ENCODE measurements at regions not wholly inside any gene's neighbourhood (a gene's known extent, or its start where the extent isn't known, plus 50 kb on each side); places are given as distances from the start of the nearest gene placed in this dataset.

DNA sequence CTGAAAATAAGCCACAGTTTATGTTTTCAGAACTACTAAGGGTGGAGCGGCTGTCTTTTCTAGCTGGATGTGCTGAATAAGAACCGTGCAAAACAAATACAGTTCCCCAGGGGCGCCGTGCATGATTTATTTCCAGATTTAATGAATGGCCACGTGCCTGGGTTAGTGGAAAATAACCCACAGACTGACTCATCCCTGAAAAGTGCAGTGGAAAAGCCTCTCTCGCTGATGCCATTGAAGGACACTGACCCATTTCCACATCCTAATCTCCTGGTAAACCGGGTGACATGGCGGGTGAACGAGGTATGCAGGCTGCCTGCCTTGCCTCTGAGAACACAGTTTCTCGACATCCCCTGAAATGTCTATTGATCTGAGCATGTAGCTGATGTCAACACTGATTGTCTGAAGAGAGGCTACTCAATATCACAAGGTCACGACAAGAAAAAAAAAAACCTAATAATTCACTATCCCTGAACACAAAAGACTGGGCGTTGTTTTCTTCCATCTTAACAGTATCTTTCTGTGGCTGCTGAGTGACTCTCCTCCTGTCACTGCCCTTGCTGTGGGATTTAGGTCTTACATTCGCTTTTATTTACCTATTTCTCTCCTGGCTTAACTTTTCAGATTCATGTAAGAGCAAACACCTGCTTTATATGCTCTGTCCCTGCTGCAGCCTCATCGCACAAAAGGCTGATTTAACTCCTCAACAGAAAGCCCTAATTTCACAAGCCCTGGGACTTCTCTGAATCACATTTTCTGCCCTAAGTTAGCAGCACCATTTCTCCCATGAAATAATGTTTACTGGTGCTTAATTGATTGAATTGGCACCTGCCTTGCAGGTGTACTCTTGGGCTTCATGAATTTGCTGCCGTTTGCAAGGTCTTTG, 76.9 kb upstream of the SCOC start:
- H3K4me3 ChIP-seq (ENCODE audit: low read depth in 1 of 2, low read length in 2 of 2), result no peak overlapping the region
- no peaks in the 10 kb centered on the region for H3K9me3 ChIP-seq (ENCODE audit: insufficient read depth, low read length, severe bottlenecking)
- H3K79me2 ChIP-seq (ENCODE audit: insufficient read depth, low read length), result no peaks in the 10 kb centered on the region
- DNase-seq (no peak), ATAC-seq (ENCODE audit: insufficient read depth, low read depth) (no peak)
- no peak overlapping the region for H2AFZ ChIP-seq (ENCODE audit: low read depth, low read length)
- H3K27me3 ChIP-seq (ENCODE audit: insufficient read depth, low read length, poor library complexity), result no peaks in the 10 kb centered on the region
- no peak overlapping the region for H3K9ac ChIP-seq (ENCODE audit: low read depth, low read length)
- H3K36me3 ChIP-seq (ENCODE audit: insufficient read depth, low read length), result no peaks in the 10 kb centered on the region
- H3K27ac ChIP-seq (ENCODE audit: low read length), result no peak overlapping the region
- H4K20me1 ChIP-seq (ENCODE audit: insufficient read depth, low read length), result no peaks in the 10 kb centered on the region
- no peak for TF ChIP-seq EZH2 (IDR thresholded peaks at IDR 0.05; ENCODE audit: borderline replicate concordance, low read depth, low read length, severe bottlenecking)
- TF ChIP-seq, protein P1, sequence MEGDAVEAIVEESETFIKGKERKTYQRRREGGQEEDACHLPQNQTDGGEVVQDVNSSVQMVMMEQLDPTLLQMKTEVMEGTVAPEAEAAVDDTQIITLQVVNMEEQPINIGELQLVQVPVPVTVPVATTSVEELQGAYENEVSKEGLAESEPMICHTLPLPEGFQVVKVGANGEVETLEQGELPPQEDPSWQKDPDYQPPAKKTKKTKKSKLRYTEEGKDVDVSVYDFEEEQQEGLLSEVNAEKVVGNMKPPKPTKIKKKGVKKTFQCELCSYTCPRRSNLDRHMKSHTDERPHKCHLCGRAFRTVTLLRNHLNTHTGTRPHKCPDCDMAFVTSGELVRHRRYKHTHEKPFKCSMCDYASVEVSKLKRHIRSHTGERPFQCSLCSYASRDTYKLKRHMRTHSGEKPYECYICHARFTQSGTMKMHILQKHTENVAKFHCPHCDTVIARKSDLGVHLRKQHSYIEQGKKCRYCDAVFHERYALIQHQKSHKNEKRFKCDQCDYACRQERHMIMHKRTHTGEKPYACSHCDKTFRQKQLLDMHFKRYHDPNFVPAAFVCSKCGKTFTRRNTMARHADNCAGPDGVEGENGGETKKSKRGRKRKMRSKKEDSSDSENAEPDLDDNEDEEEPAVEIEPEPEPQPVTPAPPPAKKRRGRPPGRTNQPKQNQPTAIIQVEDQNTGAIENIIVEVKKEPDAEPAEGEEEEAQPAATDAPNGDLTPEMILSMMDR (IDR thresholded peaks at IDR 0.05; ENCODE audit: borderline replicate concordance, extremely low read depth, low read length, poor library complexity, severe bottlenecking), result no peak
- no peak overlapping the region for H3K4me2 ChIP-seq (ENCODE audit: insufficient read depth, low read length)
- H3K4me1 ChIP-seq (ENCODE audit: insufficient read depth, low read length), result no peaks in the 10 kb centered on the region

- no peaks in the 10 kb centered on the region for H3K9me3 ChIP-seq (ENCODE audit: insufficient read depth, low read length, severe bottlenecking)
- H3K4me3 ChIP-seq (ENCODE audit: low read depth in 1 of 2, low read length in 2 of 2), result no peak overlapping the region
- ATAC-seq (ENCODE audit: insufficient read depth, low read depth) (no peak), DNase-seq (no peak)
- H3K79me2 ChIP-seq (ENCODE audit: insufficient read depth, low read length), result no peaks in the 10 kb centered on the region
- H3K9ac ChIP-seq (ENCODE audit: low read depth, low read length), result no peak overlapping the region
- H4K20me1 ChIP-seq (ENCODE audit: insufficient read depth, low read length), result no peaks in the 10 kb centered on the region
- no peak overlapping the region for H2AFZ ChIP-seq (ENCODE audit: low read depth, low read length)
- H3K4me1 ChIP-seq (ENCODE audit: insufficient read depth, low read length), result no peaks in the 10 kb centered on the region
- no peak overlapping the region for H3K27ac ChIP-seq (ENCODE audit: low read length)
- no peaks in the 10 kb centered on the region for H3K36me3 ChIP-seq (ENCODE audit: insufficient read depth, low read length)
- H3K27me3 ChIP-seq (ENCODE audit: insufficient read depth, low read length, poor library complexity), result no peaks in the 10 kb centered on the region
- no peak overlapping the region for H3K4me2 ChIP-seq (ENCODE audit: insufficient read depth, low read length)
- TF ChIP-seq EZH2 (IDR thresholded peaks at IDR 0.05; ENCODE audit: borderline replicate concordance, low read depth, low read length, severe bottlenecking), result no peak
- TF ChIP-seq, protein P1 (IDR thresholded peaks at IDR 0.05; ENCODE audit: borderline replicate concordance, extremely low read depth, low read length, poor library complexity, severe bottlenecking), result no peak
Measured at GRCh38 chr4:140293979-140294378, 79.5 kb upstream of the SCOC start.

- no peaks in the 10 kb centered on the region for H3K36me3 ChIP-seq (ENCODE audit: insufficient read depth, low read length)
- no peaks in the 10 kb centered on the region for H3K79me2 ChIP-seq (ENCODE audit: insufficient read depth, low read length)
- H2AFZ ChIP-seq (ENCODE audit: low read depth, low read length), result no peak overlapping the region
- H3K4me2 ChIP-seq (ENCODE audit: insufficient read depth, low read length), result no peak overlapping the region
- no peaks in the 10 kb centered on the region for H4K20me1 ChIP-seq (ENCODE audit: insufficient read depth, low read length)
- H3K9me3 ChIP-seq (ENCODE audit: insufficient read depth, low read length, severe bottlenecking), result peaks cover 5% of the 10 kb centered on the region
- TF ChIP-seq, protein P1 (IDR thresholded peaks at IDR 0.05; ENCODE audit: borderline replicate concordance, extremely low read depth, low read length, poor library complexity, severe bottlenecking), result no peak
- no peak for TF ChIP-seq EZH2 (IDR thresholded peaks at IDR 0.05; ENCODE audit: borderline replicate concordance, low read depth, low read length, severe bottlenecking)
- H3K27ac ChIP-seq (ENCODE audit: low read length), result no peak overlapping the region
- no peak overlapping the region for H3K4me3 ChIP-seq (ENCODE audit: low read depth in 1 of 2, low read length in 2 of 2)
- no peak for DNase-seq
- no peaks in the 10 kb centered on the region for H3K27me3 ChIP-seq (ENCODE audit: insufficient read depth, low read length, poor library complexity)
- ATAC-seq (ENCODE audit: insufficient read depth, low read depth), result no peak
- H3K4me1 ChIP-seq (ENCODE audit: insufficient read depth, low read length), result no peaks in the 10 kb centered on the region
- H3K9ac ChIP-seq (ENCODE audit: low read depth, low read length), result no peak overlapping the region
Measured at GRCh38 chr4:140291259-140291658, 82.2 kb upstream of the SCOC start.
